Suprapubic skin (tissue), 4 donors: ENCODE measurements at regions not wholly inside any gene's neighbourhood (a gene's known extent, or its start where the extent isn't known, plus 50 kb on each side); places are given as distances from the start of the nearest gene placed in this dataset.

Source experiments
- DNase-seq, 2 donors: peaks; one replicate each; pipeline ENCODE4 v3.0.0-alpha.2; 2019; ENCODE audit warnings: low spot score in 2 of 2
- H3K27ac ChIP-seq: fragments of 200-600 bp; sonication (generic); one replicate; pipeline ENCODE4 v1.5.1; 2019
- H3K27me3 ChIP-seq: fragments of 200-600 bp; sonication (generic); one replicate; pipeline ENCODE4 v1.5.1; 2019
- H3K36me3 ChIP-seq: fragments of 200-600 bp; sonication (generic); one replicate; pipeline ENCODE4 v1.5.1; 2019
- H3K4me1 ChIP-seq: fragments of 200-600 bp; sonication (generic); one replicate; pipeline ENCODE4 v1.5.1; 2019
- H3K4me3 ChIP-seq: fragments of 200-600 bp; sonication (generic); one replicate; pipeline ENCODE4 v1.5.1; 2019; ENCODE audit warnings: mild to moderate bottlenecking
- H3K9me3 ChIP-seq: fragments of 200-600 bp; sonication (generic); one replicate; pipeline ENCODE4 v1.5.1; 2019
- CTCF ChIP-seq, 2 donors: fragments of 200-600 bp in 1 of 2; fragments of 450-650 bp in 1 of 2; sonication (generic) in 1 of 2; IDR thresholded peaks; one replicate each; pipeline ENCODE4 v1.5.1; 2016 to 2019; ENCODE audit warnings: antibody characterized with exemption in 2 of 2, mild to moderate bottlenecking in 1 of 2, moderate library complexity in 1 of 2
- EP300 ChIP-seq: sonication (generic); formaldehyde crosslinking; IDR thresholded peaks from one replicate; pipeline ENCODE4 v1.6.1; 2017; ENCODE audit warnings: antibody characterized with exemption
- POLR2A ChIP-seq, 2 donors: fragments of 450-650 bp; IDR thresholded peaks; one replicate each; pipeline ENCODE4 v1.6.1; 2017; ENCODE audit warnings: antibody characterized with exemption in 2 of 2, mild to moderate bottlenecking in 2 of 2, moderate library complexity in 2 of 2
- POLR2AphosphoS5 ChIP-seq, 3 donors: sonication (generic); formaldehyde crosslinking; IDR thresholded peaks; one replicate each; pipeline ENCODE4 v1.6.1; 2017; ENCODE audit warnings: antibody characterized with exemption in 3 of 3
- WGBS: methylation state at CpG from one replicate; pipeline ENCODE4 v1.1.5; 2018; 5-methylcytosine and 5-hydroxymethylcytosine counted together

GRCh38 chr13:31528176-31528575 is 211.2 kb upstream of the RXFP2 start:
- Histone ChIP-seq H3K27me3 (no peaks in the 10 kb centered on the region), H3K4me1 (no peaks in the 10 kb centered on the region), H3K27ac (no peak overlapping the region), H3K4me3 (no peak overlapping the region), H3K36me3 (no peaks in the 10 kb centered on the region), H3K9me3 (no peaks in the 10 kb centered on the region)
- no peak for DNase-seq
- 87% methylated on average over 3 of the region's 3 CpGs for WGBS
- TF ChIP-seq CTCF (IDR thresholded peaks at IDR 0.05): no peak
- no peak for TF ChIP-seq EP300
- TF ChIP-seq POLR2AphosphoS5 (IDR thresholded peaks at IDR 0.05): no peak
- TF ChIP-seq POLR2A (IDR thresholded peaks at IDR 0.05): no peak

DNA sequence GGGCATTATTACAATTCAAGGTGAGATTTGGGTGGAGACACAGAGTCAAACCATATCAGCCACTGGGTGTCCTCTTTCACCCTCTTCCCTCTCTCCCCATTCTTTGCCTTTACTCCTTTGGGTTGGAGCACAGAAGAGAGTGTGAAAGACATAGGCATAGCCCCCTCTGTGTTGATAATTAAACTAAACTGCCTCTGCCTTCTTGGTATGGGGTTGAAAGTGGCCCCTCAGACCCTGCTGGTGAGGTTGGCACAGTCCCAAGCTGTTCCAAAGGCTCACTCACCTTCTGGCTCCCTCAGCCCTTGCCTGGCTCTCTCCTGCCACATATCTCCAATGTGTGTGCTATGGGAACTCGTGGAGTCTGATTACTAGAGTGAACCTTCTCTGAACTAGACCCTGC is 210.6 kb upstream of the RXFP2 start:
- no peak for DNase-seq

GRCh38 chr13:31530922-31531321 is 208.4 kb upstream of the RXFP2 start:
- TF ChIP-seq EP300 (no peak), POLR2AphosphoS5 (IDR thresholded peaks at IDR 0.05) (no peak), POLR2A (IDR thresholded peaks at IDR 0.05) (no peak), CTCF (IDR thresholded peaks at IDR 0.05) (no peak)
- Histone ChIP-seq H3K27ac (no peak overlapping the region), H3K4me1 (no peaks in the 10 kb centered on the region), H3K4me3 (no peak overlapping the region), H3K27me3 (no peaks in the 10 kb centered on the region), H3K36me3 (no peaks in the 10 kb centered on the region), H3K9me3 (no peaks in the 10 kb centered on the region)
- DNase-seq: no peak
- WGBS: 84% methylated on average over 4 of the region's 4 CpGs

More for the DNA sequence above, 210.6 kb upstream of the RXFP2 start:
- H3K36me3 ChIP-seq: no peaks in the 10 kb centered on the region
- no peak overlapping the region for H3K27ac ChIP-seq
- no peaks in the 10 kb centered on the region for H3K4me1 ChIP-seq
- no peaks in the 10 kb centered on the region for H3K27me3 ChIP-seq
- 90% methylated on average over 1 of the region's 1 CpG for WGBS
- H3K9me3 ChIP-seq: no peaks in the 10 kb centered on the region
- no peak for TF ChIP-seq POLR2AphosphoS5 (IDR thresholded peaks at IDR 0.05)
- no peak for TF ChIP-seq POLR2A (IDR thresholded peaks at IDR 0.05)
- no peak for TF ChIP-seq CTCF (IDR thresholded peaks at IDR 0.05)
- no peak for TF ChIP-seq EP300
- H3K4me3 ChIP-seq: no peak overlapping the region

- no peak for DNase-seq
- H3K9me3 ChIP-seq: no peaks in the 10 kb centered on the region
- H3K36me3 ChIP-seq: no peaks in the 10 kb centered on the region
- 71% methylated on average over 1 of the region's 1 CpG for WGBS
- H3K4me3 ChIP-seq: no peak overlapping the region
- H3K27ac ChIP-seq: no peak overlapping the region
- no peaks in the 10 kb centered on the region for H3K27me3 ChIP-seq
- TF ChIP-seq CTCF (IDR thresholded peaks at IDR 0.05) (no peak), EP300 (no peak), POLR2AphosphoS5 (IDR thresholded peaks at IDR 0.05) (no peak), POLR2A (IDR thresholded peaks at IDR 0.05) (no peak)
- no peaks in the 10 kb centered on the region for H3K4me1 ChIP-seq
Observed at GRCh38 chr13:31537052-31537451, 202.3 kb upstream of the RXFP2 start.

DNA sequence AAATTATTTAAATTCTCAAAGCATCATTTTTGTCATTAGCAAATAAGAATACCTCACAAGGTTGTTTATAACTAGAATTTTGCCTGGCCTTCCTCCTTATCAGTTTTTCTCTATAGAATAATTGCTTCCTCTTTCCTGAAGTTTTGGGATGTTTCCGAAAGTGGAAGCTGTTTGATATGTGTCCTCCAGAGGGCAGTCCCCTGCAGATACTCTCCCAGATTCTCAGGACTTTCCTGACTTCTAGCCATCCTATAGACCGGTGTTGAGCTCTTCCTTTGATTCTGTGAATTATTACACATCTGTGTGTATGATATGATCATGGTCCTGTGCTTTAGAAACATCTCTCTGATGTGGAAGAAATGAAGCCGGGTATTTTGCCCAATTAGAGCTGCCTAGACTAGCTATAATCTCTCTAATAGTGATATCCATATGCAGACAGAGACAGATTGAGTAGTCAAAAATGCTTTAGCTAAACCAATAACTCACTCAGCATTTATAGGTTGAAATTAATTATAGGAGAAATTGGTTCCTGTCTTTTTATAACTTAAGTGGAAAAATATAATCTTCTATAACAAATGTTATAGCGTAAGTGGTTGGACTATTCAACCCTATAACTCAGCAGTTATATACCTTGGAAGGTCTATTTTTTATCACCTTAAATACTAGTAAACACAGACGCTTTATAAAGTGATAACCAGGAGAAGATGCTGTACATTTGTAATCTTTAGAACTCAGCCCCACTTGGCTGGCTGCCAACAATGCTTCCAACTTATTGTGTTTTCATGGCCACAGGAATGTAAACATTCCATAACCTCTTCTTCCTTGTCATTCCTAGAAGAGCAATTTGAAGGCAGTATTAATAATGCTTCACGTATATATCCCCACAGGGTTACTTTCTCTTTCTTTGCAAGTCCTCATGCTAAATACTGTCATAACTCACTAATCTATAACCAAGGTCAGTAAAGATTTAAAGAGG is 201.0 kb upstream of the RXFP2 start:
- peak in 1 of 2 donors; percentile 27 for TF ChIP-seq CTCF (IDR thresholded peaks at IDR 0.05)
- TF ChIP-seq EP300: no peak
- Histone ChIP-seq H3K36me3 (no peaks in the 10 kb centered on the region), H3K9me3 (no peaks in the 10 kb centered on the region), H3K27ac (no peak overlapping the region), H3K4me3 (no peak overlapping the region), H3K4me1 (no peaks in the 10 kb centered on the region), H3K27me3 (no peaks in the 10 kb centered on the region)
- 31% methylated on average over 6 of the region's 6 CpGs for WGBS
- DNase-seq: no peak
